Mesothelial cell of epicardium (in vitro differentiated cells): ENCODE measurements at regions not wholly inside any gene's neighbourhood (a gene's known extent, or its start where the extent isn't known, plus 50 kb on each side); places are given as distances from the start of the nearest gene placed in this dataset.

Experiments used
- DNase-seq, 2 experiments: peaks; one replicate each; pipeline ENCODE4 v3.0.0; 2021; ENCODE audit warnings: low spot score in 2 of 2; ENCODE audit not compliant: unreplicated experiment in 2 of 2
- H3K27ac Mint-ChIP-seq: 2 replicates; pipeline ENCODE4 v1.8.0; 2021; ENCODE audit warnings: mixed read lengths
- H3K27me3 Mint-ChIP-seq: 2 replicates; pipeline ENCODE4 v1.8.0; 2021; ENCODE audit warnings: low read depth, mixed read lengths
- H3K36me3 Mint-ChIP-seq: 2 replicates; pipeline ENCODE4 v1.8.0; 2021; ENCODE audit warnings: mixed read lengths
- H3K4me1 Mint-ChIP-seq: 2 replicates; pipeline ENCODE4 v1.8.0; 2021; ENCODE audit warnings: mixed read lengths
- H3K4me3 Mint-ChIP-seq: 2 replicates; pipeline ENCODE4 v1.8.0; 2021; ENCODE audit warnings: mild to moderate bottlenecking, moderate library complexity, mixed read lengths
- H3K9me3 Mint-ChIP-seq: 2 replicates; pipeline ENCODE4 v1.8.0; 2021; ENCODE audit warnings: mixed read lengths
- CTCF ChIP-seq: fragments of 200-600 bp; sonication (generic); IDR thresholded peaks from one replicate; pipeline ENCODE4 v1.5.0; 2021; ENCODE audit warnings: antibody characterized with exemption; ENCODE audit not compliant: unreplicated experiment

GRCh38 chr2:35297403-35297802 lies 1058.2 kb upstream of the CRIM1 start:
- H3K9me3 Mint-ChIP-seq: no peaks in the 10 kb centered on the region
- no peak overlapping the region for H3K27ac Mint-ChIP-seq
- no peak for DNase-seq
- no peak for TF ChIP-seq CTCF
- H3K4me3 Mint-ChIP-seq: no peak overlapping the region
- no peaks in the 10 kb centered on the region for H3K36me3 Mint-ChIP-seq
- H3K4me1 Mint-ChIP-seq: peaks cover 21% of the 10 kb centered on the region
- H3K27me3 Mint-ChIP-seq: no peaks in the 10 kb centered on the region

GRCh38 chr2:35294636-35295263 lies 1060.8 kb upstream of the CRIM1 start:
- no peak for TF ChIP-seq CTCF
- peaks cover 9% of the 10 kb centered on the region for H3K4me1 Mint-ChIP-seq
- no peak for DNase-seq
- H3K27ac Mint-ChIP-seq: no peak overlapping the region
- H3K4me3 Mint-ChIP-seq: no peak overlapping the region
- no peaks in the 10 kb centered on the region for H3K36me3 Mint-ChIP-seq
- no peaks in the 10 kb centered on the region for H3K9me3 Mint-ChIP-seq
- H3K27me3 Mint-ChIP-seq: no peaks in the 10 kb centered on the region

GRCh38 chr2:35293261-35293660 lies 1062.3 kb upstream of the CRIM1 start:
- no peak for DNase-seq
- Mint-ChIP-seq H3K4me3 (no peak overlapping the region), H3K9me3 (peaks cover 3% of the 10 kb centered on the region), H3K27me3 (no peaks in the 10 kb centered on the region), H3K4me1 (peaks cover 3% of the 10 kb centered on the region), H3K36me3 (no peaks in the 10 kb centered on the region), H3K27ac (no peak overlapping the region)
- TF ChIP-seq CTCF: no peak

- DNase-seq: no peak
- Mint-ChIP-seq H3K9me3 (peaks cover 12% of the 10 kb centered on the region), H3K4me1 (no peaks in the 10 kb centered on the region), H3K27me3 (no peaks in the 10 kb centered on the region), H3K4me3 (no peak overlapping the region), H3K27ac (no peak overlapping the region), H3K36me3 (no peaks in the 10 kb centered on the region)
- TF ChIP-seq CTCF: no peak
Measured at GRCh38 chr2:35292199-35292598, 1063.4 kb upstream of the CRIM1 start.

- Mint-ChIP-seq H3K9me3 (peaks cover 13% of the 10 kb centered on the region), H3K27me3 (no peaks in the 10 kb centered on the region), H3K4me3 (no peak overlapping the region), H3K27ac (no peak overlapping the region), H3K36me3 (no peaks in the 10 kb centered on the region), H3K4me1 (no peaks in the 10 kb centered on the region)
- no peak for DNase-seq
- no peak for TF ChIP-seq CTCF
Measured at GRCh38 chr2:35281702-35282101, 1073.9 kb upstream of the CRIM1 start.

GRCh38 chr2:35255826-35256225 lies 1099.8 kb upstream of the CRIM1 start:
- no peak for TF ChIP-seq CTCF

More at GRCh38 chr2:35255826-35256225, 1099.8 kb upstream of the CRIM1 start:
- no peak for DNase-seq
- Mint-ChIP-seq H3K9me3 (no peaks in the 10 kb centered on the region), H3K4me1 (no peaks in the 10 kb centered on the region), H3K4me3 (no peak overlapping the region), H3K27ac (no peak overlapping the region), H3K36me3 (no peaks in the 10 kb centered on the region), H3K27me3 (no peaks in the 10 kb centered on the region)
